RCC 7860 (cell line): ENCODE measurements at regions not wholly inside any gene's neighbourhood (a gene's known extent, or its start where the extent isn't known, plus 50 kb on each side); places are given as distances from the start of the nearest gene placed in this dataset.

Source experiments
- DNase-seq: peaks from one replicate; pipeline ENCODE4 v3.0.0-alpha.2; 2015; ENCODE audit warnings: low spot score
- FAIRE-seq: peaks from 2 replicates; lab custom pipeline; 2012; peaks lifted over from hg19 to GRCh38; lab: Jason Lieb, UNC

GRCh38 chr1:219993554-219994433 lies 52.5 kb downstream of the EPRS1 start:
- FAIRE-seq (no peak), DNase-seq (no peak)

GRCh38 chr1:219991919-219992318 lies 54.4 kb downstream of the EPRS1 start:
- no peak for FAIRE-seq
- no peak for DNase-seq

GRCh38 chr1:219991511-219991810 lies 54.8 kb downstream of the EPRS1 start:
- FAIRE-seq = no peak
- no peak for DNase-seq

- DNase-seq (no peak), FAIRE-seq (peak; percentile 87)
These were observed 55.4 kb downstream of the EPRS1 start for GRCh38 chr1:219990782-219991510.

- FAIRE-seq (no peak), DNase-seq (no peak)
These were observed 56.5 kb downstream of the EPRS1 start for GRCh38 chr1:219989766-219990165.

GRCh38 chr1:219988818-219989217 lies 57.5 kb downstream of the EPRS1 start:
- FAIRE-seq (peak; percentile 24), DNase-seq (no peak)

GRCh38 chr1:219988387-219988786 lies 57.9 kb downstream of the EPRS1 start:
- no peak for FAIRE-seq
- no peak for DNase-seq

- no peak for DNase-seq
- FAIRE-seq = no peak
These were observed 59.0 kb upstream of the SLC30A10 start for GRCh38 chr1:219987325-219987724.

- FAIRE-seq (no peak), DNase-seq (no peak)
These were observed 56.8 kb upstream of the SLC30A10 start for GRCh38 chr1:219985169-219985568.
